ENCODE measurements at regions not wholly inside any gene's neighbourhood (a gene's known extent, or its start where the extent isn't known, plus 50 kb on each side); places are given as distances from the start of the nearest gene placed in this dataset.

DNA sequence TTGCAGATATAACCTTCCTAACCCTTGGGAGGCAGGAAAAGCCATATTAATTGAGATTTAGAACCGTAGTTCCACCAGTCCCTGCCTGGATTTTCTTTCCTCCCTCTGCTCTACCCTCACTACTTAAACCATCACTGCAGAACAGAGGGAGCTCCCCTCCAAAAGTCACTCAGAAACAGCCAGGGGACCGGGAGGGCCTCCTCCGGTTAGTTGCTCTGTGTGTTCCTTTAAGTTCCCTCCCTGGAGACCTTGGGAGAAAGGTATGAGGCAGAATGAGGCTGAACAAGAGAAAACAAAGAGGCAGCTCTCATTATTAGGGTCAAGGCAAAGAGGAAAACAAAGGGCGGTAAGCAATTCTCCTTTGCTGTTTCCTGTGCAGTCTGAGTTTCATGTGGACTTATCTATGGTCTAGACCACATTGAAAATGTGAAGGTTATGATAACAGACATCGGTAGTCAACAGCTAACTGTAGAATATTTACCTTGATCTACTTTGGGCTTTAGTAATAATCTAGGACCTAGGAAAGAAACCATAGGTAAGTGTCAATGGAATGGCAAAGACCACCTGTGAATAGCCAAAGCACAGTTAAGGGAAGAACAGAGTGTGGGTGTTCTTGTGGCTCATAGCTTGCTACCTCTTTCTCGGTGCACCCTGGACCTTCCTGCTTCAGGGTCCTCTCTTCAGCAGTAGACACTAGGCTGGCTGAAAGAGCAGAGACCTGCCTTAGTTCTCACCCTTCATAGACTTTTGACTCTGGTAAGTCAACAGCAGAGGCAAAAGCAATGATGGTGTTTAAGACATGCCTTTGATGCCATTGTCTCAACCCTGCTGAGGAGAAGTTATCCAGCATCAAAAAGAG is 250.9 kb upstream of the CITED2 start:
- no peak for DNase-seq

DNA sequence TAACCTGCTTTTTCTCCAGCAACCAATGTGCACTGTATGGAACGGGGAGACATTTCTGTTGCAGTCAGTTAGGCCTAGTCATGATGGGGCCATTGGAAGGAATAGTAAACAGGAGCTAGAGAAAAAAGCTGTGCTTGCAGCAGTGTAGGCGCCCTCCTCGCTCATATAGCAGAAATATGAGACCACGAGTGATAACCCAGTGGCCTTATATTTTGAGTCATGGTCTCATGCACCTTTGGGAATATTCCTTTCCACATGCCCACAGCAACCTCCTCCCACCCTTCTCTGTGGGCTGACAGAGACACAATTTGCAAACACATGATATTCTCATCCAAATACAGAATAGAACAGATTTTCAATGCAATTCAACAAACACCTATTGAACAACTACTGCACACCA is 248.9 kb upstream of the CITED2 start:
- no peak for DNase-seq

DNA sequence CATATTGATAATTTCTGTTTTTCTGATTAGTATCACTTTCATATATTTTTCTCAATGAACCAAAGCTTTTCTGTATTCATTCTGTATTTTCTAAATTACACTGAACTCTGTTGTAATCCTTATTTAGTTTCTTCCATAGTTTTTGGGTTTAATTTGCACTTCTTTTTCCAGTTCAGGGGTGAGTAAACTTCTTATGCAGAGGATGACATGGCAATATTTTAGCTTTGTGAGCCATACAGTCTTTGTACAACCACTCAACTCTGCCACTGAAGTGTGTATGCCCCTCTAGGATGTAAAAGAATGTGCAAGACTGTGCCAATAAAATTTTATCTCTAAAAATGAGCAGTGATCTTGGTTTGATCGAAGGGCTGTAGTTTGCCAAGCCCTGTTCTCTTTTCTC is 239.0 kb upstream of the CITED2 start:
- DNase-seq = no peak

DNA sequence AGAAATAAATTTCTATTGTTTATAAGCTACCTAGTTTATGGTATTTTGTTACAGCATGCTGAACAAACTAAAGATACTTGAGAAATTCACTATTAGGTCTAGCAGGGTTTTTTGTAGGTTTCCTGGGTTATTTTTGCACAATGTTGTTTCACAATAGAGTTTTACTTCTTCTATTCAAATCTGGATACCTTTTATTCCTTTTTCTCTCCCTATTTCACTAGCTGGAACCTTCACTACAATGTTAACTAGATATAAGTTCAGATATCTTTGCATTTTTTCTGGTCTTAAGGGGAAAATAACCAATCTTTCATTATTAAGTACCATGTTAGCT is 237.7 kb upstream of the CITED2 start:
- DNase-seq = no peak

DNA sequence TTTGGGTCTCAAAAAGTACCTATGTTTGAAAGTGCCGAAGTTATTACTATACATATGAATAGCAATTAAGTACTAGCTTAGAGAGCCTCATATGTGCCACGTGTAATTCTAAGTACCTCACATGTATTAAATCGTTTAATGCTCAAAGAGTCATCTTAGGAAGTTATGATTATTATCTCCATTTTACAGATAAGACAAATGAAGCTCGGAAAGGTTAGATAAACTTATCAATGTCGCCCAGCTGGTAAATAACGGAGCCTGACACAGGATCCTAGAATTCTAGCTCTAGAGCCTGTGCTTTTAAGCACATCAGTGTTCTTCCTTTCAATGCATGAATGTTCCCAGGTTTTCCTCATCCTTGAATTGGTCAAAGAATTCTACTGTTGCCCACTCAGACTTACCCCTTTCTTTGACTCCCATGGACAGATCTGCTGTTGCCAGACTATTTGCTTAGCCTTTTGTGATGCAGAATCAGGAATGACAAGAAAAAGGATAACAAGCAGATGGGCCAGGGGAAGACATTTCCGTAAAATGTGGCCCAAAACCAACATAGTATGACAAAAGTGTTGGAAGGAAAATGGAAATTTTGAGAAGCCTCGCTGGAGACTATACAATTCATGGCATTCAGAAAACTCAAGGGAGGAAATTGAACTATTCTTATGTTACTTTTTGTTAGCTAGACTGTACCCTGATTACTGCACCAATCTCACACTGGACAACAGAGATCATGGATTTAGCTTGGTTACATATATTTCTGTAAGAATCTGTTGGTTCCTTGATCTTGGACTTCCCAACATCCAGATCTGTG is 237.1 kb upstream of the CITED2 start:
- DNase-seq = no peak

DNA sequence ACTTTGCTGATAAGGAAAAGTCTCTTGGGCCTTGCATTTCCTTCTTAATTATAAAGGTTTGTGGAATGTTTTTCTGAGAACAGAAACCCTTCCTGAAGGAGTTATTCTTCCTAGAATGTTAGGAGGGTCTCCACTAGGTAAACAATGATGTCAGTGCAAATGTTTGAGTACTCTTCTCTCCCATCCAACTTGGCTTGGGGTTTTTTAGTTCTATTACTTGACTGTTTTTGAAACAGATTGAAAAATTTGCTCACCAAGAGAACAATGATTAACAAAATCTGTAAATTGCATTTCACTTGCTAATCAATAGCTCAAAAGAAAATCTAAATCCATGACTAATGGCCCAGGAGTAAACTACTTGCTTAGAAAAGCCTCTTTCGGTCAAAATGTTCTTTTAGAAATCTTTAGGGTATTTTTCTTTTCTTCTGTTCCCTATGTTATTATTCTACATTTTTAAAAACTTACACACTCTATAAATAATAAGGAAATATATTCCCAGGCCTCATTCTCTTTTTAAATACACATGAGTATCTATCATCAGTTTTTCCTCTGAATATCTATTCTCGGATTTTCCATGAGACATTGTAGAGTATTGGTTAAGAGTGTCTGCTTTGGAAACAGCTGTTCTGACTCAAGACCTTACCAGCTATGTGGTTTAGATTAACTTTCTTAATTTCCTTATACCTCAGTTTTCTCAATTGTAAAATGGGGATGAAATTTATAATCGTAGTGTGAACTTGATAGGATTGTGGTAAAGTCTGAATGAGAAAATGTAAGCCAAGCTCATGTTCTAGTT is 234.2 kb upstream of the CITED2 start:
- DNase-seq = no peak

DNA sequence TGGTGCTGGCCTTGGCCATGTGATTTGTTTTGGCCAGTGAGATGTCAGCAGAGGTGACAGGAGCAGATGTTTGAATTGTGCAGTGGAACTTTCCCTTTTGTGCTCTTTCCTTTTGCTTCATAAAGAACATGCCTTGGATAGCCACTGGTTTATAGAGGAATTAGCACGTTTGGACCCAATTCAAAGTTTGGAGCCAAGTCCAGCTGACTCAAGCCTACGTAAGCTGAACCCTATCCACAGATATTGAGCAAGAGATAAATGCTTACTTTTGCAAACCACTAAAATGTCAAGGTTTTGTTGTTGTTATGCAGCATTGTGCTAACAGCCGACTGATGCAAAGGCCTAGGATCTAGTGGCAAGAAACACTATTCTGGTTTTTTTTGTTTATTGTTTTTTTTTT is 230.9 kb upstream of the CITED2 start:
- no peak for DNase-seq

DNA sequence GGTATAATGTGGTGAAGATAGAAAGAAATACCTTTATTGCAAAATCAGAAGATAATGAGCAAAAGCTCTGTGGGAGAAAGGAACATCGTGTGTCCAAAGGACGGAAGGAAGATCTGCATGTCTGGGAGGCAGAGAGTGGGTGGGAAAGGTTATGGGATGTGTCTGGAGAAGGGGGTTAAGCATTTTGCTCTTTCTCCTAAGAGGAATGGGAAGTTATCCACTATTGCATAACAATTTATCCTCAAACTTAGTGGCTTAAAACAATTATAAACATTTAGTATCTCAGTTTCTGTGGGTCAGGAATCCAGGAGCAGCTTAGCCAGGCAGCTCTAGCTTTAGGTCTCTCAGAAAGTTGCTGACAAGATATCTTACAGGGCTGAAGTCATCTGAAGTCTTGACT is 229.1 kb upstream of the CITED2 start:
- DNase-seq = no peak

DNA sequence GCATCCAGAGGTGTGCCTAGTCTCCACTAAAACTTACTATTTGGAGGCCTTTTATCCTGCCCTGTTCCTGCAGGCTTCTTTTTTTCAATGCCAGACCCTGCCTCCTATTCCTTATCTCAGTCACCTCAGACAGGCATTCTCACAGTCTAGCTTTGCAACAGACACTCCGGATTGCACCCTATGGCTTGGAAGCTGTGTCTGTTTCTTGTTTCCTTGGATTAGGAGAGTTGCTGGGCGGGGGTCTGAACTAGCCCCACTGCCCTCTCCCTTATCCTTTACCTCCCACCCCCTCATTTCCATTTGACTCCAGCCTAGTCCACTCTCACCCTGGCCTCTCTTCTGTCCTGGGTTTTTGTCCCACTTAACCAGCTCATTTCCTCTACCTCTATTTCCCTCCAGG is 228.1 kb upstream of the CITED2 start:
- no peak for DNase-seq

DNA sequence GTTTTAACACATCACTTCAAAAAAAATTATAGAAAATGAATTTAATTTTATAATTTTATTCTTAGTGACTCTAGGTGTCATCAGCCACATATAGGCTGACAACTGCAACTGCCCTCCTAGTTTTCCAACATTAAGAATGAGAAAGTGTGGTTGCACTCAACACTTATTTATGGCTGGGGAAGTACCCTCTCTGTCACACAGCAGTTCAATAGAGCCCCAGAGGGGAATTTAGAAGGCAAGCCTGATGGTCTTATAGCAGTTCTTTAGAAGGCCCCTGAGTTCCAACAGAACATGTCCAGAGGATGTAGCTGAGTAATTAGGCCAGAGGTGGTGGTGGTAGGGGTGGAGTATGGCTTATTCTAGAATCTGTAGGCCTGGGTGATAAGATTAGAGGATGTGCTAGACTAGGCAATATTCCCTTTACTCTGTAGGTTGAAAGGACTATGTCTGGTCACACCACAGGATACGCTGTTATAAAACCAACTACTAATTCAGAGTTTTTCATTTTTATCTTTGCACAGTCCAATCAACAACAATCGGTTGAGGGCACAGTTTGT is 226.5 kb upstream of the CITED2 start:
- DNase-seq = no peak

DNA sequence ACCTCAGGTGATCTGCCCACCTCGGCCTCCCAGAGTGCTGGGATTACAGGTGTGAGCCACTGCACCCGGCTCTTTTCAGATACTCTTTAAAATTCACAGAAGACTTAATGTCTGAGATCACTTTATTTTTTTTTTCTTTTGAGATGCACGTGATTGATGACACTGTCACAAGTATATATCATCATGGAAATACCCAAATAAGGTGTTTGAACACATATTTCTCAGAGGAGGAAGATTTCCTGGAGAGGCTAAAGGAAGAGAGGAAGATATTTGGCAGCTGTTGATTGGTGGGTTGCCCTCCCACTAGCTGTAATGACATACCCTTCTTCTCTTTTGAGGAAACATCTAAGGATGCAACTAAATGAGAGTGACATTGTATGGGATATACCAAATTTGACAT is 225.9 kb upstream of the CITED2 start:
- DNase-seq = no peak

DNA sequence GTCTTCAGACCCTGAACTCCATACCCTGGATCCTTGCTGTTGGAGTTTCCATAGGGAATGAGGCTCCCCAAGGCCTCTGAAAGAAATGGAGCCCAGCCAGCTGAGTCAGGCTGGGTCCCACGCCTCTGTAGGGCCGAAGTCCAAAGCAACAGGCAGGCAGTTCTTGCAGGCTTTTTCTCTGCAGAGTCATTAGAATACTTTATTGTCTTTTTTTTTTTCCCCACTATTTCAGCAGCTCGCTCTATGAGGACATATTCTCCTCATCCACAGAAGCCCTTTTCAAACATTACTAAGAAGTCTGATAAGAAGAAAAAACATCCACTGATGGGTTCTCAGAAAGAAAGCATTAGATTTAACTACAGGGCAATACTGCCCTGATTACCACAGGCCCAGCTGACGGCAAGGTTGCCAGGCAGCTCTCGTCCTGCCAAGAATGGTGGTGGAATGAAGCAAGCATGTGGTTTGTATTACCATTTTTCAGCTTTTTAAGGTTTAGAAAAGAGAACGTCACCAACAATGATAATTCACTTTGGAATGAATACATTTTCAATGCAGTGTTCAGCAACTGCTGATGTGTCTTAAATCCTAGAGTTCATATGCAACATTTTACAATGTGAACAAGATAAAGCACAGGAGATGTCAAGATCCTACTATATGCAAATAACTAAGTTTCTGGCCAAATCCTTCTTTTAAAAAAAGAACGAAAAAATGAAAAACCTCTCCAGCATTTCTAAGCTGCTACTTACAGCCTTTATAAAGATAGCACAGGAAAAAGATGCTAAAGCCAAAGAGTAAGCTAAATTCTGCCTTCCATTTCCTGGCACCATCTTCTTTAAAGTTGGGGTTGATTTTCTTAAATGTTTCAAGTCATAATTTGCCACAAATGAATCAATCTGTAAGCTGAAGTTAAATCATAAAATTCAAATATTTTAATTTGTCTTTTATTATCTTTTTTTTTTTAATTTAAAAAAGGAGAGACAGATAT is 223.6 kb upstream of the CITED2 start:
- no peak for DNase-seq

DNA sequence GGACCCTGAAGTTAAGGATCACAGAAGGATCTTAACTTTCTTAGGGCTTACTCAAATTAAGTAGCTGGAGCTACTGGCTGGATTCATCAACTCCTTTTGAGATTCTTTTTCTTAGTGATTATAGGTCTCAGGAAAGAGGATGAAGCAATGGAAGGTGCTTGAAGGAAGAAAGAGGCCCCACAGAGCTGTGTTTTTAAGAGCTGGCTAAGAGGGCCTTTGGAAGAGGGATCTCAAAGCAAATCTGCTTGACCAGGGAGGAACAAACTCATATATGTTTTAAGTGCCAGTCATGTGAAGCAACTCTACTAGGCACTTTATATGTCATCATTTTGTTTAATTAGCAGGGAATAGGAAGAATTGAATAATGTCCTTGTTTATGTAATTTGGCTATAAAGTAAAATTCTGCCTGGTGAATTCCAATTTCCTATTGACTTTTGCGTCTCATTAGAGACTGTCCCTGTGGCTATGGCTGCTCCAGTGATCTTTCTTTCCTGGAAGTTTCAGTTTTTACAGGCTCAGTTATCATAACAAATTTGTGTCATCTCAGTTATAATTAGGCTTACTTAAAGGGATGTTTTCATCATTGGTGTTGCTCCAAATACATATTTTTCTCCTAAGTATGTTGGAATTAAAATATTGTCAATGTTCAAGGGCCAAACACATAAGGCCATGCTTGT is 222.8 kb upstream of the CITED2 start:
- no peak for DNase-seq

DNA sequence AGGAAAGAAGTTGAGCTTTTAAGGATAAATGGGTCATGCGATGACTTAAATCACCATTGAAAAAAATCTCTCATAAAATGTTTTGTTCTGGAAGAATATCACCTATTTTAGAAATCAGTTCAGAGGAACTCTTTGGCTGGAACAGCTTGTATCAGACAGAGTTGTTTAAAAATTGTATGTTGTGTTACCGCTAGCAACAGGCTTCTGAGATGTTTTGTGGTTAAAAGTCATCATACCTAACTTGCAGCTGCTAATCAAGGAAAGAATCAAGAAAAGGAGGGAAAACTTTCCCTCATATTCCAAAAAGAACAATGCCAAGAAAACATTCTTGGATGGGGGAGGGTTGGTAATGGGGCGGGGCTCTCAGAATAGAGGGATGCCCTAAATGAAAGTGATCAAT is 220.7 kb upstream of the CITED2 start:
- DNase-seq = no peak

DNA sequence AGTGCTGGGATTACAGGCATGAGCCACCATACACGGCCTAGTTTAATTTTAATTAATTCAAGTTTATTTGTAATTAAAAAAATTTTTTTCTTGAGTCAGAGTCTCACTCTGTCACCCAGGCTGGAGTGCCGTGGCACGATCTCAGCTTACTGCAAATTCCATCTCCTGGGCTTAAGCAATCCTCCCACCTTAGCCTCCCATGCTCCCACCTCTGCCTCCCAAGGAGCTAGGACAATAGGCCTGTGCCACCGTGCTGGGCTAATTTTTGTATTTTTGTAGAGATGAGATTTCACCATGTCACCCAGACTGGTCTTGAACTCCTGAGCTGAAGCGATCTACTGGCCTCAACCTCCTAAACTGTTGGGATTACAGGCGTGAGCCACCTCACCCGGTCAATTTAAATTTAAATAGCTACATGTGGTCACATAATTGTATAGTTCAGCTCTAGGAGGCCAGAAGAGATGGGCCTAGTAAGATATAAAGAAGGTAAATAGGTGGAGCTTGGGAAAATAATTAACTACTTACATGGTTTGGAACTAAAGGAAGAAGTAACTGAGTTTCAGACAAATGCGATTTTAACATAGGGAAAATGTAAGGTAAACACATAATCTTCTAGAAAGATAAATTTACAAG is 220.0 kb upstream of the CITED2 start:
- DNase-seq = no peak

DNA sequence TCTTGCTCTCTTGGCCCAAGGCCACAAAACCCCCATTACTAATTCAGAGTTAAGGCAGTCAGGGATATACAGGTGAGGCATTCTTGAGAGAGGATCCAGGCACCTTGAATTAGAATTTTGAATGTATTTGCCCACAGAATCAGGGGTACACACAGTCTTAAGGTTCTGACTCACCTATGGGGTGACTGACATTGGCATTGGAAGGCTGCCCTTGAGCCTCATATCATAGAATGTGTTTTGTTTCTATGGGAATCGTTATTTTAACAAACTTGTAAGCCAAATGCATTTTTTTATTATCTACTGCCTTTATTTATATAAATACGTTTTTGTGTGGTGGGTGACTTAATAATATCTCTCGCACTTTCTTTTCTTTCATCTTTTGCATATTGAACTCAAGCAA is 218.6 kb upstream of the CITED2 start:
- no peak for DNase-seq

DNA sequence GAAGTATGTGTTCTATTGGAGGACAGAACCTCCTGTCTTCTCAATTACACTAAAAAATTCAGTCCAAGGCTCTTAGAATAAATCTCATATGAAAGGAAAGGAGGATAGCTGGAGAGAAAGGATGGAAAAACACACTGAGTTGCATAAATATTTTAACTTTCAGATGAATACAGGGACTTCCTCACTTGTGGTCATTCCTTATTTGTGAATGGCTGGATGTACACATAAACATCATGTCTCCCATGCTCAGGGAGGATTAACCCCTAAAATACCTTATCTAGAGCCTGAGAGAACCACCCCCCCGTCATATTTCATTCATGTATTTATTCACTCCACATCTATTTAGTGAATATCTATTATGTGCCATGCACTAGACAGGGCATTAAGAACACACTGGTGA is 217.6 kb upstream of the CITED2 start:
- DNase-seq = no peak

DNA sequence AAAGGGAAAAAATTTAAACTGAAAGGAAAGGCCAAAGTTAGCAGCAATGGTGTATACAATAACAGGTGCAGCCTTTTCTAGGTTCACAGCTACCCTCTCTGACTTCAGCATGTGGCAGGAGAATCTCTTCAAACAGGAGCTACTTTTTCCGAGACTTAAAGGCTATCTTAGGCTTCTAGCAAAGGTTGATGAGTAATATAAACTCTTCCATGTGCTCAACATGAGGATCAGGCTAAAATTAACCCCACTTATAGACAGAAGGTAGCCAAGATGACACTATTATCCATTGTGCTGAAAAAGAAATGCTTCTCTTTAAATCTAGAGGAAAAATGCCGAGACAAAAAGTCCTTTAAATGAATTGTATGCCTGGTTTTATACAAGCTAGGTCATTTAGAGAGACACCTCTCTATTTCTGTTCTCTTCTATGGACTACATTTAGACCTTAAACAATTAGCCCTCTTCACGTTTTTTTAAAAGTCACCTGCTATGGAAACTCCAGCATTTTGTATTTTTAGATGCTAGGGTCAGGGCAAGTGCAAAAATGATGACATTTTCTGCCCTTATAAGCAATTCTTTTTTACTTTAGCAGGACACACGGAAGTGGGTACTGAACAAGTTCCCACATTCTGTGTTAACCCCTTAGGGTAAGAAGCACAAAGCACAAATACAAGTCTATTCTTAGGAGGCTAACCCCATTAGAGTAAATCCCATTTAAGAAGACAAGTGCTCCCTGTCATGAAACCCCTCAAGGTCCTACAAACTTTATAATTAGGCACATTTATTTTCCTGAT is 216.8 kb upstream of the CITED2 start:
- no peak for DNase-seq

DNA sequence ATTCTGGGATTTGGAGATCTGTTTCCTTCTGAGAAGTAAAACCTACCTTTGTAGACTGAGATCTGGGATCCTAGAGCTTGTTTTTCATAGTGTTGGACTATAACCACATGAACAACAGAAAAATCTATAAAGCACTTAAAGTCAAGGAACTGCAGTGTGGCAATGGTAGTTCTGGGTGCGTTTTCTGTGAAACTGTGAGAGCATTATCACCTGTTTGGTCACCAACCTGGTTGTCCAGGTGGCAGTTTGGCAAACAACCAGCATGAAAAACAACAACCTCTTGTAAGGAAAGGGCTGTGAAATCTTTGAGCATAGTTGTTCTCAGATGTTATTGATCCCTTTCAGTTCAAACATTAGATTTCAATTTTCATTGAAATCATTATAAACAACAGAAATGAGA is 215.8 kb upstream of the CITED2 start:
- DNase-seq = no peak

Measured in activated CD8-positive, alpha-beta memory T cell treated with anti-CD3 and anti-CD28 coated beads for 24 hours (primary cell).